ENCODE measurements at regions not wholly inside any gene's neighbourhood (a gene's known extent, or its start where the extent isn't known, plus 50 kb on each side); places are given as distances from the start of the nearest gene placed in this dataset.
A peak's percentile ranks its signal among the peaks of the same experiment; 100 is the strongest.
"Not testable (repeated sequence)": the region's sequence is repeated elsewhere in the genome, so short reads cannot be mapped to it uniquely, and the experiment has no call there.

- H3K4me3 ChIP-seq (ENCODE audit: low read depth, low read length): no peak overlapping the region
- DNase-seq (ENCODE audit: low read depth): no peak
- TF ChIP-seq, protein P1, sequence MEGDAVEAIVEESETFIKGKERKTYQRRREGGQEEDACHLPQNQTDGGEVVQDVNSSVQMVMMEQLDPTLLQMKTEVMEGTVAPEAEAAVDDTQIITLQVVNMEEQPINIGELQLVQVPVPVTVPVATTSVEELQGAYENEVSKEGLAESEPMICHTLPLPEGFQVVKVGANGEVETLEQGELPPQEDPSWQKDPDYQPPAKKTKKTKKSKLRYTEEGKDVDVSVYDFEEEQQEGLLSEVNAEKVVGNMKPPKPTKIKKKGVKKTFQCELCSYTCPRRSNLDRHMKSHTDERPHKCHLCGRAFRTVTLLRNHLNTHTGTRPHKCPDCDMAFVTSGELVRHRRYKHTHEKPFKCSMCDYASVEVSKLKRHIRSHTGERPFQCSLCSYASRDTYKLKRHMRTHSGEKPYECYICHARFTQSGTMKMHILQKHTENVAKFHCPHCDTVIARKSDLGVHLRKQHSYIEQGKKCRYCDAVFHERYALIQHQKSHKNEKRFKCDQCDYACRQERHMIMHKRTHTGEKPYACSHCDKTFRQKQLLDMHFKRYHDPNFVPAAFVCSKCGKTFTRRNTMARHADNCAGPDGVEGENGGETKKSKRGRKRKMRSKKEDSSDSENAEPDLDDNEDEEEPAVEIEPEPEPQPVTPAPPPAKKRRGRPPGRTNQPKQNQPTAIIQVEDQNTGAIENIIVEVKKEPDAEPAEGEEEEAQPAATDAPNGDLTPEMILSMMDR (conservative IDR thresholded peaks at IDR 0.05; ENCODE audit: low read depth, low read length): no peak
Observed at GRCh38 chr11:97072420-97072819, 682.6 kb downstream of the JRKL start.

DNA sequence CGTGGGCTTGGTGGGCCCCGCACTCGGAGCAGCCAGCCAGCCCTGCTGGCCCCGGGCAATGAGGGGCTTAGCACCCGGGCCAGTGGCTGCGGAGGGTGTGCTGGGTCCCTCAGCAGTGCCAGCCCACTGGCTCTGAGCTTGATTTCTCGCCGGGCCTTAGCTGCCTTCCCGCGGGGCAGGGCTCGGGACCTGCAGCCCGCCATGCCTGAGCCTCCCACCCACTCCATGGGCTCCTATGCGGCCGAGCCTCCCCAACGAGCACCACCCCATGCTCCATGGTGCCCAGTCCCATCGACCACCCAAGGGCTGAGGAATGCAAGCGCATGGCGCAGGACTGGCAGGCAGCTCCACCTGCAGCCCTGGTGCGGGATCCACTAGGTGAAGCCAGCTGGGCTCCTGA lies 686.9 kb downstream of the JRKL start:
- not testable (repeated sequence) for DNase-seq (ENCODE audit: low read depth); H3K4me3 ChIP-seq (ENCODE audit: low read depth, low read length)

GRCh38 chr11:97078443-97078842 lies 688.6 kb downstream of the JRKL start:
- H3K4me3 ChIP-seq (ENCODE audit: low read depth, low read length): no peak overlapping the region
- no peak for DNase-seq (ENCODE audit: low read depth)
- TF ChIP-seq, protein P1 (conservative IDR thresholded peaks at IDR 0.05; ENCODE audit: low read depth, low read length): no peak

- no peak for DNase-seq (ENCODE audit: low read depth)
- TF ChIP-seq, protein P1 (conservative IDR thresholded peaks at IDR 0.05; ENCODE audit: low read depth, low read length): no peak
- no peak overlapping the region for H3K4me3 ChIP-seq (ENCODE audit: low read depth, low read length)
Observed at GRCh38 chr11:97079244-97079643, 689.4 kb downstream of the JRKL start.

DNA sequence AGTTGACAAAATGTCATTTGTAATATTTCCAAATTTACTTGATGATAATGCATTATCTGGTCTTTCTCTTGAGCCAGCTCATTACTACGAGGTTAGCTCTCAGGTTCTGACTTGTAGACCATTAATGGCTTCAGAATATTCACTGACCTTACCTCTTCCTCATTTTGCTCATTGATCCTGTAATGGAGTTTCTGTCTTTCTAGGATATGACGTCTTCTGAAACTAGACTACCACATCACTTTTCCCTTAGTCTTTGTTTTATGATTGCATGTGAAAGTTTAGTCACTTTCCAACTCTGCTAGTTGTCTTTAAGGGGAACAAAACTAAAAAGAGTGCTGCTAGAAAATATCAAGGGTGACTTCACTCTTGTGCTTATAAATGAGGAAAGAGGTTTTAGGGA lies 697.6 kb downstream of the JRKL start:
- H3K4me3 ChIP-seq (ENCODE audit: low read depth, low read length): no peak overlapping the region
- no peak for DNase-seq (ENCODE audit: low read depth)
- TF ChIP-seq, protein P1 (conservative IDR thresholded peaks at IDR 0.05; ENCODE audit: low read depth, low read length): no peak

GRCh38 chr11:97092823-97093222 lies 703.0 kb downstream of the JRKL start:
- TF ChIP-seq, protein P1 (conservative IDR thresholded peaks at IDR 0.05; ENCODE audit: low read depth, low read length): peak; percentile 29
- H3K4me3 ChIP-seq (ENCODE audit: low read depth, low read length): no peak overlapping the region
- DNase-seq (ENCODE audit: low read depth): no peak

DNA sequence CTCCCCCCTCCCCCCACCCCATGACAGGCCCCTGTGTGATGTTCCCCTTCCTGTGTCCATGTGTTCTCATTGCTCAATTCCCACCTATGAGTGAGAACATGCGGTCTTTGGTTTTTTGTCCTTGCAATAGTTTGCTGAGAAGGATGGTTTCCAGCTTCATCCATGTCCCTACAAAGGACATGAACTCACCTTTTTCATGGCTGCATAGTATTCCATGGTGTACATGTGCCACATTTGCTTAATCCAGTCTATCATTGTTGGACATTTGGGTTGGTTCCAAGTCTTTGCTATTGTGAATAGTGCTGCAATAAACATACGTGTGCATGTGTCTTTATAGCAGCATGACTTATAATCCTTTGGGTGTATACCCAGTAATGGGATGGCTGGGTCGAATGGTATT lies 712.4 kb downstream of the JRKL start:
- H3K4me3 ChIP-seq (ENCODE audit: low read depth, low read length); DNase-seq (ENCODE audit: low read depth): not testable (repeated sequence)

DNA sequence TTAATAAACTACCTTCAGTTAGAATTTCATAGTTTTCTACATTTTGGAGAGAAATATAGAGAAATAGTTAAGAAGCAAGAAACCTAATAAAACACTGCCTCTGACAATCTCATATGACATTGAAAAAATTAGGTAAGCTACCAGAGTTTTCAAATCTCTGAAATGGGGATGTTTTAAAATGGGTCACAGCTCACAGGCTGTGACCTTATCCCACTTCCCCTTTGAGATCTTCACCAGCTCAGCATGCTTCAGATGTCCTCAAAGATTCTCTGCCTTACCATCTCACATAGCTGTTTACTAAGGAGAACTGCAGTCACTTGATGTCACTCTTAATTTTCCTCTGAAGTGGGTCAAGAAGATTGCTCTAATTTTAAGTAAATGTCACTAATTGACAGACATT lies 717.8 kb downstream of the JRKL start:
- TF ChIP-seq, protein P1 (conservative IDR thresholded peaks at IDR 0.05; ENCODE audit: low read depth, low read length): no peak
- DNase-seq (ENCODE audit: low read depth): no peak
- no peak overlapping the region for H3K4me3 ChIP-seq (ENCODE audit: low read depth, low read length)
